Hematopoietic multipotent progenitor cell treated with erythropoietin and hydrocortisone succinate and interleukin-3 and kit ligand, for 6 days (in vitro differentiated cells): ENCODE measurements at regions not wholly inside any gene's neighbourhood (a gene's known extent, or its start where the extent isn't known, plus 50 kb on each side); places are given as distances from the start of the nearest gene placed in this dataset.
"Not testable (repeated sequence)": the region's sequence is repeated elsewhere in the genome, so short reads cannot be mapped to it uniquely, and the experiment has no call there.

Experiments
- DNase-seq: peaks from one replicate; pipeline ENCODE4 v3.0.0-alpha.2; 2015

DNA sequence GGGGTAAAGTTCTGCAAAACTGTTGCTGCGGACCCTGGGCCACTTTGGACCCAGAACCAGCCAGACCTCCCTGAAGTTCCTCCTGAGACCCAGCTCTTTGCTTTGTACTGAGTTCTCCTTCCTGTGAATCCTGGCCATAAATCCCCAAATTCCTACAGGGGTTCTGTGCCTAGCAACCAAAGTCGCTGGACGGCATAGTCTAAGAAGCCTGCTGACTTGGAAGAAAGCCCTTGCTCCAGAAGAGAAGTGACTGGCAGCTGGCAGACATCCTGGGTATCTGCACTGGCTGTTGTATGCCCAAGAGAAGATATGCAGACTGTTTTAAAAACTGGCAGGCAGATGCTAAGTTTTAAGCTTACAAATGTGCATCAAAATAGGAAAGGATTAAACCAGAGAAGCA, 99.9 kb upstream of the SLC24A4 start:
- no peak for DNase-seq

DNA sequence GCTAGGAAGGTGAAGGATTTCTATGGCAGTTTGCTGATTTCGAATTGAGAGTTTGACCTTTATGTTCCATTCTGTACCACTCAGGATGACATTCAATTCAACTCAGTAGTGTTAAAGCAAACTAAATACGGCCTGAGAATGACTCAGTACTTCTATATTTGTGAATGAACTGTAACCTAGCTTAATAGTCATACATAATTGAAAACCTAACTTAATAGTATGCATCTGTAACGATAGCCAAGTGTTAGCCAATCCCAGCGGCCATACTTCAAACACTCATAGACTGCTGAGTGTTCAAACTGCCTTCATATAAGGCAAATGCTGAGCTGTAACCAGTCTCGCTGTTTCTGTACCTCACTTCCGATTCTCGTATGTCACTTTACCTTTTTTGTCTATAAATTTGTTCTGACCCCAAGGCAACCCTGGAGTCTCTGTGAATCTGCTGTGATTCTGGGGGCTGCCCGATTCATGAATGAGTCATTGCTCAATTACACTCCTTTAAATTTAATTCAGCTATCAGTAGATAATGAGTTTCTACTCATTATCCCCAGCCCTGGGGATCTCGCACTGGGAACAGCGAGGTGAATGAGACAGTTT, 98.5 kb upstream of the SLC24A4 start:
- DNase-seq: no peak

DNA sequence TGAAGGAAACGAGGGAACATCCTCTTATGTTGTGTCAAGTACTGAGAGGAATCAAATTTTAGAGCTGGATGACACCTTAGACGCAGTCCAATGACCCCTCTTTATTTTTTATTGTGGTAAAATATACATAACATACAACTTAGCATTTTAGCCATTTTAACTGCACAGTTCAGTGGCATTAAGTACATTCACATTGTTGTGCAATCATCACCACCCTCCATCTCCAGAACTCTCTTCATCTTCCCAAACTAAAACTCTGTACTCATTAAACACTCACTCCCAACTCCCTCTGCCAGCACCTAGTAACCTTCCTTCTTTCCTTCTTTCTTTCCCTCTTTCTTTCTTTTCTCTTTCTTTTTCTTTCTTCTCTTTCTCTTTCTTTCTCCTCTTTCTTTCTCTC, 97.2 kb upstream of the SLC24A4 start:
- no peak for DNase-seq

- DNase-seq: not testable (repeated sequence)
Measured at GRCh38 chr14:92226166-92226565, 96.8 kb upstream of the SLC24A4 start.

- DNase-seq: no peak
Measured at GRCh38 chr14:92236243-92236900, 86.6 kb upstream of the SLC24A4 start.

DNA sequence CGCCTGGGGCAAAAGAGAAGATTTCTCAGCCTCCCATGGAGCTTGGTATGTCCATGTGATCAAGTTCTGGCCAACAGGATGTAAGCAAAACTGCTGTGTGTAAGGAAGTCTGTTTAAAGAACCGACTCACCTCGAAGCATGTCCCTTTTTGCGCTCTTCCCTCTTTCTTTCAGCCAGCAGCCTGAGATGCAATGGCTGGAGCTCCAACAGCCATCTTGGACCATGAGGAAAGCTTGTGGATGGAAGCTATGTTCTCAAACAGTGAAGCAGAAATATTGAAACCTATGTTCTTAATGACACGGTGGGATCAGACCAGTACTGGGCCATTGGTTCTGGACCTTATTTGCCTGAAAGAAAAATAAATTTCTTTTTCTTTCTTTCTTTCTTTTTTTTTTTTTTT, 82.3 kb upstream of the SLC24A4 start:
- DNase-seq: no peak

DNA sequence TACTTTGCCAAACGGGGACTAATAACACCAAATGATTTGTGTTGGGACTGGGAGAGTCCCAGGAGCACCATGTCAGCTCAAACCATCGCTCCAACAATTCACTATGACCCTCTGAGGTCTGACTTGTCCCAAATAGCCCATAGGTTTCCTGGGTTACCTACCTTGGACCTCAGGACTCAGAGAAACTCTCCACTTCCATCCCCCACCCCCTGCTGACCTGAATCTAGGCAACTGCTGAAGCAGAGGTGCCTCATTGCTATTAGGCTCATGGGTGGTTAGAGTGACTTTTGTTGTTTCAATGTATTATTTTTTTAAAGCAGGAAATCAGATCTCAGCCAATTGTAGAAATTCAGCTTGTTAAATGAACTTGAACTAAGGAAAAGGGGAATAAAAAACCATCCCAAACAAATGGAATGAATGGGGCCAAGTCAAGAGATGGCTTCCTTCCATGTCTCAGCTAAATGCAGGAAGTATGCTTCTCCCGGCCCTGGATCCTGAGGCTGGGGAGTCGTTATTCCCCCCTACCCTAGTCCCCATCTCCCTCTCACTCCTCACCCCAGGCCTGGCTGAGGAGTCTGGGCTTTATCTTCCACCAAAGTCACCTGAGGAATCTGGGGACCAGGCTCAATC, 80.9 kb upstream of the SLC24A4 start:
- DNase-seq: no peak

DNA sequence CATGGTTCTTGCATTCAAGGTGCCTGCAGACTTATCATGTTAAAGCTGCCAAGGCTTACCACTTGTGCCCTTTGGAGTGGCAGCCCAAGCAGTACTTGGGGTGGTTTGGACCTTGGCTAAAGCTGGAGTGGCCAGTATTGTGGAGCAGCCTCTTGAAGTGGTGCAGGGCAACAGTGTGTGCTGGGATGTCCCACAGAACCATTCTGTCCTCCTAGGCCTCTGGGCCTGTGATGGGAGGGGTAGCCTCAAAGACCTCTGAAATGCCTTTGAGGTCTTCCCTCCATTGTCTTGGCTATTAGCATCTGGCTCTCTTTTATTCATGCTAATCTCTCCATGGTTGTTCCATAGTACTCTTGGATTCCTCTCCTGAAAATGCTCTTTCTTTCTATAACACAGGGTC, 78.2 kb upstream of the SLC24A4 start:
- no peak for DNase-seq

- DNase-seq: no peak
Measured at GRCh38 chr14:92247341-92247740, 75.6 kb upstream of the SLC24A4 start.

DNA sequence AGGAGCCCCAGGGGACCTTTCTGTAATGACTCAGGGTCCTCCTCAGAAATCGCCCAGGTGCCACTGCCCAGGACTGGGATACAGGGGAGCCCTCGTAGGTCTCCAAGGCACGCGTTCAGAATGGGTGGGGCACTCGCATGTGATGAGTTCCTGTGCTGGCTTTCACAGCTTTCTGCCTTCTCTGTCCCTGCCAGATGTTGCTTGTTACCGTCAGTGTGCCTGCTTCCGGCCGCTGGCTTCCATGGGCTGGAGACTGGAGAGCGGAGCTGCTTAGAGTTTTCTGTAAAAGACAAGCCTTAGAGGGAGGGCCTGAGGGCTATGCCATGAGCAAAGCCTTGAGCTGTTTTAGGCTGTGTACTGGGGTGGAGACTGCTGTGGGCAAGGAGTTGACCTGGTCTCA, 75.0 kb upstream of the SLC24A4 start:
- no peak for DNase-seq

- DNase-seq: no peak
Measured at GRCh38 chr14:92248696-92249095, 74.3 kb upstream of the SLC24A4 start.

GRCh38 chr14:92250366-92250765, 72.6 kb upstream of the SLC24A4 start:
- DNase-seq: not testable (repeated sequence)

GRCh38 chr14:92252323-92252722, 70.6 kb upstream of the SLC24A4 start:
- DNase-seq: no peak

DNA sequence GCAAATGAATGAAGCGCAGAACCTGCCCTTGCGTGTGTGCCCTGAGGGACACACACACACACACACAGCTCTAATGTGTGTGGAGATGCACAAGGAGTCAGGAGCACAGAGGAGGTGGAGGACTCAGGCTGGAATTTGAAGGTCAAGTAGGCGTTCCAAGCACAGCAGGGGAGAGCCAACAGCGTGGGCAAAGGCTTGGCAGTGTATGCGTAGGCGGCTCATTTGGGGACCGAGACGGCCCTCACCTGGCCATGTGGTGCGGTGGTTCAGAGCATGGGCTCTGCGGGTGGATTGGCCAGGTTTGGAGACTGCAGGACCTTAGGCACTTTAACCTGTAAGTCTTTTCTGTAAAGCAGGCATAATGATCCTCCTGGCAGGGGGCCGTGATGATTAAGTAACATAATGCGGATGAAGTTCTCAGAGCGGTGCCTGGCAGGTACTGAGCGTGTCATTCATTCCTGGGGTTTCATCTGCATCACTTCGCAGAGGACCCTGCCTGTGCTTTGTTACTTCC, 69.5 kb upstream of the SLC24A4 start:
- no peak for DNase-seq

- no peak for DNase-seq
Measured at GRCh38 chr14:92254786-92255185, 68.2 kb upstream of the SLC24A4 start.

GRCh38 chr14:92258934-92259333, 64.0 kb upstream of the SLC24A4 start:
- peak; percentile 9 for DNase-seq

DNA sequence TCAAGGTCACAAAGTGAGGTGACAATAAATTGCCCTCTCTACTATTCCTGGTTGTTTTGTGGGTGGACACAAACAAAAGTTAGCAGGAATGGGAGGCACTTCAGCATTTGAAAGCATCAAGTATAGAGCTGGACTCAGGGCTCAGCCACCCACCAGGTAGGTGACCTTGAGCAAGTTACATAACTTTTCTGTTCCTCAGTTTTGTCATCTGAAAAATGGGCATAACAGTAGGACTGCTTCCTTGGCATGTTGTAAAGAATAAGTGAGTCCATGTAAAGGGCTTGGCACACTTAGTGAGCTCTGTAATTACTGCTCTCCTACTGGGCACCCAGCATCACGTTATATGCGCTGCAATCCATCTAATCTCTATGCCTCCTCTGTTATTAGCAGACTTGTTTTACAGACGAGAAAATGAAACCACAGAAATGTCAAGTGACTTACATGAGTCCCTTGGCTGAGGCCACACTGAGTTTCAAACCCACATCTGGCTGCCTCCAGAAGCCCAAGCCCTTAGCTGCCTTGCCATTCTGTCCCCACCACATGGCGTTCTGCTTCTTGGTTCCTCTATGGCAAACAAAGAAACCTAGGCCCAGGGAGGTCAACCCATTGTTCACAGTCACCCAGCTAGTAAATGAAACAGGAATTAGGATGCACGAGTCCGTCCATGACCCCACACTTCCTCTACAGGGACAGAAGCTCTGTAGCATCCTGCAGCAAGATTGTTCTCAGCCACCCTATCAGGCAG, 63.2 kb upstream of the SLC24A4 start:
- DNase-seq: no peak

- DNase-seq: no peak
Measured at GRCh38 chr14:92263681-92264080, 59.3 kb upstream of the SLC24A4 start.

DNA sequence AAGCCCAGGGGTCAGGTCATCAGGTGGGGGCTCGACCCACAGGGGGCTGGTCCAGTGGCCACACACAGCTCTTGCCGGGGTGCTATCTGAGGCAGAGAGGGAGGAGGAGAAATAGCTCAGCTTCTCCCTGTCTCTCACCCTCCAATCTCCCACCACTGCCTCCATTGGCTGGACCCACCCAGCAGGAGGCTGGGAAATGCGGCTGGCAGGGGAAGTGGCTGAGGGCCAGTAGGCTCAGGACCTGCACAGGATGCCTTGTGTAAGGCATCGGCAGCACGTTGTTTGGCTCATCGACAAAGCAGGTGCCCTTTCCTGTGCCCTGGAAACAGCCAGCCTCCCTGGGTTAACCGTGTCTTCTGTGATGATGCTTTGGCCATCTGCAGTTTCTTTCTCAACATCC, 58.8 kb upstream of the SLC24A4 start:
- no peak for DNase-seq

DNA sequence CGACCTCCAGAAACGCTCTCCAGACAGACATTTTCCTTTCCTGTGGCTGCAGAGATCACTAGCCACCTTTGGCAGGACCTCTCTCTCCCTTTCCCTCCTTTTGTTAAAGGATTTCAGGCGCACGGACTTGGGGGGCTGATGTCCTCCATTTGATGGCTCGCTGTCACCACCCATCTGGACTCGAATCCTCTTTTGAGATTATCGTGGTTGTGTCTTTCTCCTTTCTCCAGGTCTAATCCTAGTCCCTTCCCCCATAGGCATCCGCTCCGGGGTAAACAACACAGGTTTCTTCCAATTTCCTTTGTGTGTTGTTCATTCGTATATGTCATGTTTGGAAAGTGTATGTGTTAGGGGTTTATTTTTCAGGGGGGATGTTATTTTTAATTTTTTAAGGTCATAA, 56.7 kb upstream of the SLC24A4 start:
- DNase-seq: no peak
